DMS114 treated with DMSO at 0.1 percent for 48 hours (cell line): ENCODE measurements at regions not wholly inside any gene's neighbourhood (a gene's known extent, or its start where the extent isn't known, plus 50 kb on each side); places are given as distances from the start of the nearest gene placed in this dataset.

Source experiments
- DNase-seq: peaks from one replicate; lab custom pipeline; 2025; ENCODE audit not compliant: unreplicated experiment; lab: John Stamatoyannopoulos, UW

GRCh38 chr9:108093773-108094675 is 604.5 kb upstream of the KLF4 start:
- DNase-seq = no peak

GRCh38 chr9:108088916-108089315 is 599.3 kb upstream of the KLF4 start:
- no peak for DNase-seq

GRCh38 chr9:108087781-108088180 is 598.2 kb upstream of the KLF4 start:
- no peak for DNase-seq

- DNase-seq = no peak
Measured at GRCh38 chr9:108086624-108087023, 597.1 kb upstream of the KLF4 start.

GRCh38 chr9:108085294-108085693 is 595.7 kb upstream of the KLF4 start:
- DNase-seq = no peak

- no peak for DNase-seq
Measured at GRCh38 chr9:108083796-108084352, 594.3 kb upstream of the KLF4 start.

GRCh38 chr9:108083160-108083750 is 593.7 kb upstream of the KLF4 start:
- no peak for DNase-seq

- no peak for DNase-seq
Measured at GRCh38 chr9:108081112-108081511, 591.5 kb upstream of the KLF4 start.

GRCh38 chr9:108080285-108080684 is 590.7 kb upstream of the KLF4 start:
- no peak for DNase-seq

- no peak for DNase-seq
Measured at GRCh38 chr9:108078811-108079210, 589.2 kb upstream of the KLF4 start.

GRCh38 chr9:108078375-108078774 is 588.8 kb upstream of the KLF4 start:
- no peak for DNase-seq

GRCh38 chr9:108077556-108077955 is 588.0 kb upstream of the KLF4 start:
- DNase-seq = no peak

GRCh38 chr9:108074900-108075299 is 585.3 kb upstream of the KLF4 start:
- no peak for DNase-seq

GRCh38 chr9:108073823-108074222 is 584.3 kb upstream of the KLF4 start:
- DNase-seq = no peak

- no peak for DNase-seq
Measured at GRCh38 chr9:108072740-108073139, 583.2 kb upstream of the KLF4 start.

GRCh38 chr9:108070861-108071260 is 581.3 kb upstream of the KLF4 start:
- DNase-seq = no peak

GRCh38 chr9:108069991-108070390 is 580.4 kb upstream of the KLF4 start:
- no peak for DNase-seq

GRCh38 chr9:108062680-108063079 is 573.1 kb upstream of the KLF4 start:
- DNase-seq = no peak

GRCh38 chr9:108060175-108060574 is 570.6 kb upstream of the KLF4 start:
- DNase-seq = no peak

GRCh38 chr9:108058135-108058814 is 568.7 kb upstream of the KLF4 start:
- DNase-seq = no peak

GRCh38 chr9:108057421-108058134 is 568.0 kb upstream of the KLF4 start:
- DNase-seq = no peak
